CD4-positive, alpha-beta T cell (primary cell): ENCODE measurements at regions not wholly inside any gene's neighbourhood (a gene's known extent, or its start where the extent isn't known, plus 50 kb on each side); places are given as distances from the start of the nearest gene placed in this dataset.

Experiments
- ATAC-seq: fragments of 200-7000 bp; cut with Tn5 transposase; one replicate; pipeline ENCODE4 v1.10.0; 2022; ENCODE audit warnings: mild to moderate bottlenecking; ENCODE audit not compliant: poor library complexity
- CTCF ChIA-PET: fragments of 350-600 bp; sonication (Branson Sonifier 250); formaldehyde crosslinking; loops from one replicate; lab custom pipeline; 2021; ENCODE audit warnings: antibody characterized with exemption, inconsistent platforms; lab: Charles Lee
- POLR2A ChIA-PET: fragments of 350-600 bp; sonication (Branson Sonifier 250); formaldehyde crosslinking; loops from one replicate; lab custom pipeline; 2021; ENCODE audit warnings: antibody characterized with exemption, inconsistent platforms; lab: Charles Lee
- DNase-seq, 14 experiments: peaks; one replicate each; pipeline ENCODE4 v3.0.0-alpha.2; 2013 to 2020; ENCODE audit warnings: mixed read lengths in 2 of 14
- H3K27ac ChIP-seq, 2 donors: one replicate each; pipeline versions ENCODE4 v1.5.1 to v1.7.0; 2013; ENCODE audit warnings: low read length in 2 of 2, low read depth in 1 of 2, mild to moderate bottlenecking in 1 of 2
- H3K27me3 ChIP-seq, 2 experiments: 1 replicate in 1 of 2; 2 replicates in 1 of 2; pipeline versions ENCODE4 v1.6.1 to v1.7.0; 2013; ENCODE audit warnings: low read length in 2 of 2, control low read depth in 1 of 2, mild to moderate bottlenecking in 1 of 2, moderate library complexity in 1 of 2; ENCODE audit not compliant: insufficient read depth in 2 of 2, control insufficient read depth in 1 of 2
- H3K36me3 ChIP-seq: one replicate; pipeline ENCODE4 v1.6.1; 2013; ENCODE audit warnings: low read length, control low read depth; ENCODE audit not compliant: insufficient read depth
- H3K4me1 ChIP-seq: one replicate; pipeline ENCODE4 v1.6.1; 2013; ENCODE audit warnings: low read length, control low read depth; ENCODE audit not compliant: insufficient read depth
- H3K4me3 ChIP-seq: one replicate; pipeline ENCODE4 v1.5.1; 2013; ENCODE audit warnings: mild to moderate bottlenecking, low read length, moderate library complexity
- H3K9me3 ChIP-seq, 2 experiments: 1 replicate in 1 of 2; 2 replicates in 1 of 2; pipeline versions ENCODE4 v1.6.1 to v1.7.0; 2013; ENCODE audit warnings: low read length in 2 of 2, mild to moderate bottlenecking in 2 of 2, control low read depth in 1 of 2, moderate library complexity in 1 of 2; ENCODE audit not compliant: control insufficient read depth in 1 of 2, insufficient read depth in 1 of 2
- H3K27ac Mint-ChIP-seq: one replicate; pipeline ENCODE4 v1.8.0; 2020; ENCODE audit warnings: mixed read lengths
- H3K27me3 Mint-ChIP-seq: one replicate; pipeline ENCODE4 v1.8.0; 2021; ENCODE audit warnings: mixed read lengths
- H3K36me3 Mint-ChIP-seq: one replicate; pipeline ENCODE4 v1.8.0; 2021; ENCODE audit warnings: low read depth, mixed read lengths
- H3K4me1 Mint-ChIP-seq: one replicate; pipeline ENCODE4 v1.8.0; 2021; ENCODE audit warnings: low read depth, mixed read lengths
- H3K4me3 Mint-ChIP-seq: one replicate; pipeline ENCODE4 v1.8.0; 2020; ENCODE audit warnings: mild to moderate bottlenecking, mixed read lengths
- H3K9me3 Mint-ChIP-seq: one replicate; pipeline ENCODE4 v1.8.0; 2020; ENCODE audit warnings: mixed read lengths
- intact Hi-C, 2 experiments: fragments of 100-400 bp; cut with DNase I in 1 of 2; cut with micrococcal nuclease in 1 of 2; formaldehyde crosslinking; loops; one replicate each; pipeline versions ENCODE4 v1.15.1 to v1.9.0; 2023 to 2025; cut with DNase I, micrococcal nuclease
- TF ChIP-seq, protein P1 (sequence below): fragments of 200-600 bp; IDR thresholded peaks from one replicate; pipeline ENCODE4 v1.8.0; 2022; ENCODE audit warnings: antibody characterized with exemption, mild to moderate bottlenecking

DNA sequence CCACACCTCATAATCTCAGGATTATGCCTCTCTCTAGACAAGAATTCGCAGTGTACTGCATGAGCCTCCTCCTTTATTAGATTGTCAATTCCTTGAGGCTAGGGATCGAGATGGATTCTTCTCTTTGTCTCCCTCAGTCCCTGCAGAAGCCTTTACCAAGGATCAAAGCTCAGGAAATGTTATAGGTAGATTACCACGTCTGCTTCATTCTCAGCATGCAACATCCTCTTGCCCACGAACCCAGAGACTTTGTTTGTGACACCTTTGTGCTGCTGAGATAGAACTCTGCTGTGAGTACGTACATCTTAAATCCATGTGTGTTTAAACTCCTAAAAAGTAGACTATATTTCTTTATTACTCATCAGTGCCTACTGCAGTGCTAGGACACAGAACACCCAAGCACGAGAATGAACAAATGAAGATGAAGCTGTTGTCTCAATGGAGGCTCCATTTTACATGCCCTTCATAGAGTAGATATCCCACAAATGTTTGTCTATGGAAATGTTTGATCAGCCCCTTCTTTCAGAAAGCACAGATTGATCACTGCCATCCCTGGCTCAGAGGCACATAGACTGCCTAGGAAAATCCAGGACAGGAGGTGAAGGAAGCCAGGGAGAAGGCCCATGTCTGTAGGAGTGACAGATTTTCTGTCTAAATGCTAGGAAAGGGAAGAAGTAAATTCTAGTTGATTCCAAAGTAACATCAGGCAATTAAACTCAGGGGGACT is 98.8 kb upstream of the KLHL29 start:
- intact Hi-C loops: no loop called here
- H3K27ac ChIP-seq: no peak overlapping the region
- ChIA-PET POLR2A (no interaction called here), CTCF (no interaction called here)
- Mint-ChIP-seq H3K9me3 (no peaks in the 10 kb centered on the region), H3K4me1 (no peaks in the 10 kb centered on the region), H3K36me3 (no peaks in the 10 kb centered on the region), H3K27ac (no peak overlapping the region), H3K4me3 (no peak overlapping the region), H3K27me3 (peaks cover 4% of the 10 kb centered on the region)
- no peak overlapping the region for H3K4me3 ChIP-seq
- TF ChIP-seq, protein P1, sequence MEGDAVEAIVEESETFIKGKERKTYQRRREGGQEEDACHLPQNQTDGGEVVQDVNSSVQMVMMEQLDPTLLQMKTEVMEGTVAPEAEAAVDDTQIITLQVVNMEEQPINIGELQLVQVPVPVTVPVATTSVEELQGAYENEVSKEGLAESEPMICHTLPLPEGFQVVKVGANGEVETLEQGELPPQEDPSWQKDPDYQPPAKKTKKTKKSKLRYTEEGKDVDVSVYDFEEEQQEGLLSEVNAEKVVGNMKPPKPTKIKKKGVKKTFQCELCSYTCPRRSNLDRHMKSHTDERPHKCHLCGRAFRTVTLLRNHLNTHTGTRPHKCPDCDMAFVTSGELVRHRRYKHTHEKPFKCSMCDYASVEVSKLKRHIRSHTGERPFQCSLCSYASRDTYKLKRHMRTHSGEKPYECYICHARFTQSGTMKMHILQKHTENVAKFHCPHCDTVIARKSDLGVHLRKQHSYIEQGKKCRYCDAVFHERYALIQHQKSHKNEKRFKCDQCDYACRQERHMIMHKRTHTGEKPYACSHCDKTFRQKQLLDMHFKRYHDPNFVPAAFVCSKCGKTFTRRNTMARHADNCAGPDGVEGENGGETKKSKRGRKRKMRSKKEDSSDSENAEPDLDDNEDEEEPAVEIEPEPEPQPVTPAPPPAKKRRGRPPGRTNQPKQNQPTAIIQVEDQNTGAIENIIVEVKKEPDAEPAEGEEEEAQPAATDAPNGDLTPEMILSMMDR: no peak
- no peaks in the 10 kb centered on the region for H3K27me3 ChIP-seq
- no peaks in the 10 kb centered on the region for H3K4me1 ChIP-seq
- no peak for DNase-seq
- H3K36me3 ChIP-seq: no peaks in the 10 kb centered on the region
- ATAC-seq: no peak
- H3K9me3 ChIP-seq: no peaks in the 10 kb centered on the region

DNA sequence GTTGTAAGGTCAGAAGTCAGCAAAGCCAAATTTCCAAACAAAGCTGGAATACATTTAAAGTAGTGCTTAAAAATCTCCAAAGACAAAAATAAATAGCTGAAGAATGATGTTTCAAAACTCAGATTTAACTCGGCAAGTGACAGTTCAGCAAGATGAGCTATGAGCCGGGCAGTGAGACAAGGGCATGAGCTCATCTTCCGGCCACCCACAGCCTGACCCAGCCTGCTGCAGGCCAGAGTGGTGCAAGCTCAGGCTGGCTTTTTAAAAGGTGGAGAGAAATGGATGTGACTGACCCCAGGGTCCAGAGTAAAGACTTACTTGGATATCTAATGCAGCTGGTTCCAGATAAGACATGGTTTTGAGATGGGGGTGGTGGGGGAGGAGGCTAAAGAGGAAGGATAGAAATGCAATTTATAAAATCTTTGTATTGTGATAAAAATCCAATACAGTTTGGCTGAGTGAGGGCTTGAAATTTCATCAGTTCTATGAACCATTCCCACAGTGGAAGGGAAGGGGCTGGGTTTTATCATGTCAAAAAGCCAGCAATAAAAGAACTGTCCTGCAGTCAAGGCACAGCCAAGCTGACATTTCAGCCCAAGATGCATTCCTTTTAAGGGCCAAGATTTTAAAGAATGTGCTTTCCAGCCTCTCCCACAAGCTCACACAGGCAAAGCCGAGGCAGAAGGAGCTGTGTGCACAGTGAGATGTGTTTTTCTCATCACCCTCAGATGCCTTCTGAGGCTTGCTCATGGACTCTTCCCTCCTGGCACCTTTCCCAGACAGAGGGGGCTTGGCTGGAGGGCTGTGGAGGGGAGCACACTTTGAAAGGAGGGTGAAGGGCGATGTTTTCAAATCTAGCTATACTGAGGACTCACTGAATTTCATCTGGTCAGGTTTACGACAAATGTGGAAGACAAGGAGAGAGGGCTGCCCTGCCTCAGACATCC is 97.9 kb upstream of the KLHL29 start:
- DNase-seq: no peak
- ChIA-PET POLR2A (no interaction called here), CTCF (no interaction called here)
- TF ChIP-seq, protein P1: no peak
- Histone ChIP-seq H3K27me3 (no peaks in the 10 kb centered on the region), H3K27ac (no peak overlapping the region), H3K36me3 (no peaks in the 10 kb centered on the region), H3K4me3 (no peak overlapping the region), H3K9me3 (no peaks in the 10 kb centered on the region), H3K4me1 (no peaks in the 10 kb centered on the region)
- Mint-ChIP-seq H3K27me3 (peaks cover 4% of the 10 kb centered on the region), H3K4me3 (no peak overlapping the region), H3K36me3 (no peaks in the 10 kb centered on the region), H3K4me1 (no peaks in the 10 kb centered on the region), H3K9me3 (no peaks in the 10 kb centered on the region), H3K27ac (no peak overlapping the region)
- no peak for ATAC-seq
- intact Hi-C loops: no loop called here

DNA sequence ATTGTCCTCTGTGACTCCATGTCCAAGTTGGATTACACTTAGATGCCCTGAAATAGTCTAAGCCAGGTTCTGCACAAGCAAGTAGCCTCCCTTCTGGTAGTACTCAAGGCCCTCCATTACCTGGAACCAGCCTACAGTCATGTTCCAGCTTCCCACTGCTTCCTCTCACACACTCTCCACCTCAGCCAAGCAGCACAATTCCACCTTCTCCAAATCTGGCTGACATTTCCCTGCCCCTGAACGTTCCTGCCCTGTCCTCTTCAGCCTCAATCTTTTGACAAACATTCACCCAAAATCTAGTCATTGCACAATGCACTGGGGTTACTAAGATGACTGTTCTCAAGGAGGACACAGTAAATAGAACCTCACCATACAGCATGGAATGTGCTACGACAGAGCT is 95.3 kb upstream of the KLHL29 start:
- H3K4me3 Mint-ChIP-seq: no peak overlapping the region
- ATAC-seq (no peak), DNase-seq (no peak)
- H3K9me3 Mint-ChIP-seq: no peaks in the 10 kb centered on the region
- H3K27me3 Mint-ChIP-seq: peaks cover 20% of the 10 kb centered on the region
- H3K27ac ChIP-seq: no peak overlapping the region
- H3K4me1 ChIP-seq: no peaks in the 10 kb centered on the region
- H3K9me3 ChIP-seq: peaks cover 0 to 5% of the 10 kb centered on the region in 2 experiments
- no peaks in the 10 kb centered on the region for H3K36me3 ChIP-seq
- no peak overlapping the region for H3K4me3 ChIP-seq
- intact Hi-C loops: no loop called here
- H3K36me3 Mint-ChIP-seq: no peaks in the 10 kb centered on the region
- ChIA-PET POLR2A (no interaction called here), CTCF (no interaction called here)
- TF ChIP-seq, protein P1: no peak
- H3K4me1 Mint-ChIP-seq: no peaks in the 10 kb centered on the region
- no peaks in the 10 kb centered on the region for H3K27me3 ChIP-seq
- H3K27ac Mint-ChIP-seq: no peak overlapping the region
